ENCODE measurements at regions not wholly inside any gene's neighbourhood (a gene's known extent, or its start where the extent isn't known, plus 50 kb on each side); places are given as distances from the start of the nearest gene placed in this dataset.

- Histone ChIP-seq H3K4me3 (ENCODE audit: low read depth in 1 of 3, low read length in 3 of 3) (no peak overlapping the region), H3K27ac (ENCODE audit: low read depth in 1 of 3, low read length in 2 of 3) (no peak overlapping the region), H3K9me3 (ENCODE audit: control insufficient read depth in 2 of 2, insufficient read depth in 1 of 2, low read depth in 1 of 2, low read length in 1 of 2) (no peaks in the 10 kb centered on the region), H3K36me3 (ENCODE audit: control insufficient read depth in 3 of 3, insufficient read depth in 2 of 3, low read depth in 1 of 3, low read length in 3 of 3) (no peaks in the 10 kb centered on the region), H3K27me3 (ENCODE audit: control insufficient read depth in 3 of 3, insufficient read depth in 3 of 3, low read length in 3 of 3) (peaks cover 0 to 21% (median 0%) of the 10 kb centered on the region in 3 donors), H3K4me1 (ENCODE audit: control insufficient read depth in 3 of 3, insufficient read depth in 2 of 3, low read depth in 1 of 3, low read length in 2 of 3) (no peaks in the 10 kb centered on the region)
- WGBS, 3 donors = 79 to 89% (median 85%) methylated on average over 16 of the region's 16 CpGs
- FAIRE-seq (no peak), DNase-seq (no peak)
Observed at GRCh38 chr22:27380855-27381254, 420.7 kb downstream of the MN1 start.

- 45 to 60% (median 48%) methylated on average over 4 of the region's 4 CpGs for WGBS, 3 donors
- FAIRE-seq (no peak), DNase-seq (no peak)
- no peaks in the 10 kb centered on the region for H3K9me3 ChIP-seq (ENCODE audit: control insufficient read depth in 2 of 2, insufficient read depth in 1 of 2, low read depth in 1 of 2, low read length in 1 of 2)
- no peak overlapping the region for H3K27ac ChIP-seq (ENCODE audit: low read depth in 1 of 3, low read length in 2 of 3)
- peaks cover 0 to 21% (median 0%) of the 10 kb centered on the region in 3 donors for H3K27me3 ChIP-seq (ENCODE audit: control insufficient read depth in 3 of 3, insufficient read depth in 3 of 3, low read length in 3 of 3)
- H3K36me3 ChIP-seq (ENCODE audit: control insufficient read depth in 3 of 3, insufficient read depth in 2 of 3, low read depth in 1 of 3, low read length in 3 of 3) = no peaks in the 10 kb centered on the region
- no peak overlapping the region for H3K4me3 ChIP-seq (ENCODE audit: low read depth in 1 of 3, low read length in 3 of 3)
- no peaks in the 10 kb centered on the region for H3K4me1 ChIP-seq (ENCODE audit: control insufficient read depth in 3 of 3, insufficient read depth in 2 of 3, low read depth in 1 of 3, low read length in 2 of 3)
Observed at GRCh38 chr22:27381552-27381951, 420.0 kb downstream of the MN1 start.

- no peak for FAIRE-seq
- no peak for DNase-seq
- 64 to 81% (median 75%) methylated on average over 5 to 6 of the region's 6 CpGs for WGBS, 3 donors
Observed at GRCh38 chr22:27381960-27382742, 419.4 kb downstream of the MN1 start.

DNA sequence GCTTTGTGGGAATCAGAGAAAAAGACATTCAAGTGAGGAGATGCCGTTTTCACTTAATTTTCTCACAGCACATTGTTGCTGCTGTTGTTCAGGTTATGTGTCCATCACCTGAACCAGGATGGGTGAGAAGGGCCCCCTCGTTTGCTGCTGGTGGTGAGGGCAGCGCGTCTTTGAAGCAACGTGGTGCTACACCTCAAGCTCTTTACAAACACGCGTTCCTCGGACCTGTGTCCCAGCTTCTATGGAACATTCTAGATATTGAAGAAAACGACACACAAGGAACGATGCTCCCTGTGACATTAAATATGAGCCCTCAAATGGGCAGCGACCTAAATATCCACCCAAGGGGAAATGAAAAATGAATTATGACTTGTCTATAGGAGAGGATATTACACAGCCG, 418.6 kb downstream of the MN1 start:
- Histone ChIP-seq H3K4me3 (ENCODE audit: low read depth in 1 of 3, low read length in 3 of 3) (no peak overlapping the region), H3K27ac (ENCODE audit: low read depth in 1 of 3, low read length in 2 of 3) (no peak overlapping the region), H3K27me3 (ENCODE audit: control insufficient read depth in 3 of 3, insufficient read depth in 3 of 3, low read length in 3 of 3) (peaks cover 0 to 21% (median 0%) of the 10 kb centered on the region in 3 donors), H3K4me1 (ENCODE audit: control insufficient read depth in 3 of 3, insufficient read depth in 2 of 3, low read depth in 1 of 3, low read length in 2 of 3) (no peaks in the 10 kb centered on the region), H3K9me3 (ENCODE audit: control insufficient read depth in 2 of 2, insufficient read depth in 1 of 2, low read depth in 1 of 2, low read length in 1 of 2) (no peaks in the 10 kb centered on the region), H3K36me3 (ENCODE audit: control insufficient read depth in 3 of 3, insufficient read depth in 2 of 3, low read depth in 1 of 3, low read length in 3 of 3) (no peaks in the 10 kb centered on the region)
- no peak for DNase-seq
- no peak for FAIRE-seq
- 65 to 73% (median 66%) methylated on average over 12 of the region's 12 CpGs for WGBS, 3 donors

More at GRCh38 chr22:27381960-27382742, 419.4 kb downstream of the MN1 start:
- H3K27me3 ChIP-seq (ENCODE audit: control insufficient read depth in 3 of 3, insufficient read depth in 3 of 3, low read length in 3 of 3) = peaks cover 0 to 21% (median 0%) of the 10 kb centered on the region in 3 donors
- H3K36me3 ChIP-seq (ENCODE audit: control insufficient read depth in 3 of 3, insufficient read depth in 2 of 3, low read depth in 1 of 3, low read length in 3 of 3) = no peaks in the 10 kb centered on the region
- H3K4me3 ChIP-seq (ENCODE audit: low read depth in 1 of 3, low read length in 3 of 3) = no peak overlapping the region
- no peaks in the 10 kb centered on the region for H3K9me3 ChIP-seq (ENCODE audit: control insufficient read depth in 2 of 2, insufficient read depth in 1 of 2, low read depth in 1 of 2, low read length in 1 of 2)
- no peak overlapping the region for H3K27ac ChIP-seq (ENCODE audit: low read depth in 1 of 3, low read length in 2 of 3)
- no peaks in the 10 kb centered on the region for H3K4me1 ChIP-seq (ENCODE audit: control insufficient read depth in 3 of 3, insufficient read depth in 2 of 3, low read depth in 1 of 3, low read length in 2 of 3)

- no peaks in the 10 kb centered on the region for H3K9me3 ChIP-seq (ENCODE audit: control insufficient read depth in 2 of 2, insufficient read depth in 1 of 2, low read depth in 1 of 2, low read length in 1 of 2)
- 63 to 74% (median 66%) methylated on average over 3 of the region's 3 CpGs for WGBS, 3 donors
- H3K36me3 ChIP-seq (ENCODE audit: control insufficient read depth in 3 of 3, insufficient read depth in 2 of 3, low read depth in 1 of 3, low read length in 3 of 3) = no peaks in the 10 kb centered on the region
- H3K4me1 ChIP-seq (ENCODE audit: control insufficient read depth in 3 of 3, insufficient read depth in 2 of 3, low read depth in 1 of 3, low read length in 2 of 3) = no peaks in the 10 kb centered on the region
- H3K27ac ChIP-seq (ENCODE audit: low read depth in 1 of 3, low read length in 2 of 3) = no peak overlapping the region
- DNase-seq (no peak), FAIRE-seq (no peak)
- no peak overlapping the region for H3K4me3 ChIP-seq (ENCODE audit: low read depth in 1 of 3, low read length in 3 of 3)
- peaks cover 0 to 16% (median 0%) of the 10 kb centered on the region in 3 donors for H3K27me3 ChIP-seq (ENCODE audit: control insufficient read depth in 3 of 3, insufficient read depth in 3 of 3, low read length in 3 of 3)
Observed at GRCh38 chr22:27383896-27384295, 417.7 kb downstream of the MN1 start.

GRCh38 chr22:27385261-27385998, 416.1 kb downstream of the MN1 start:
- DNase-seq = no peak
- no peak overlapping the region for H3K27ac ChIP-seq (ENCODE audit: low read depth in 1 of 3, low read length in 2 of 3)
- no peak for FAIRE-seq
- no peaks in the 10 kb centered on the region for H3K9me3 ChIP-seq (ENCODE audit: control insufficient read depth in 2 of 2, insufficient read depth in 1 of 2, low read depth in 1 of 2, low read length in 1 of 2)
- H3K4me1 ChIP-seq (ENCODE audit: control insufficient read depth in 3 of 3, insufficient read depth in 2 of 3, low read depth in 1 of 3, low read length in 2 of 3) = no peaks in the 10 kb centered on the region
- H3K36me3 ChIP-seq (ENCODE audit: control insufficient read depth in 3 of 3, insufficient read depth in 2 of 3, low read depth in 1 of 3, low read length in 3 of 3) = no peaks in the 10 kb centered on the region
- no peak overlapping the region for H3K4me3 ChIP-seq (ENCODE audit: low read depth in 1 of 3, low read length in 3 of 3)
- peaks cover 0 to 16% (median 0%) of the 10 kb centered on the region in 3 donors for H3K27me3 ChIP-seq (ENCODE audit: control insufficient read depth in 3 of 3, insufficient read depth in 3 of 3, low read length in 3 of 3)
- 86 to 88% (median 87%) methylated on average over 16 of the region's 16 CpGs for WGBS, 3 donors

DNA sequence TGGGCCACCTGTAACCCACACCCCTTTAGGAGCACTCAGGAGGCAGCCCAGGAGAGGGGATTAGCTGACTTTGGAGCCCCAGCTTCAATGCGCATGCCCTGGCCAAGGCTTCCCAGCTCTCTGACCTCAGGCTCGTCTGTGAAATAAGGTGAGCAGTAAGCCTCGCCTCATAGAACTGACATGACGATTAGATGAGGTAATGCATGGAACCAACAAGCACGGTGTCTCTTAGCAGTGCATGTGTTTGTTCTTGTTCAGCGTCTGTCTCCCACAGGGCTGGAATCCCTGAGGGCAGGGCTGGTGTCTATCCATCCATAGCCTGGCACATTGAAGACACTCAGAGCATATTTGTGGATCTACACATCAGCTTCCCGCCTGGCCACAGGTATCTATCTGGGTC, 415.4 kb downstream of the MN1 start:
- no peak for FAIRE-seq
- WGBS, 3 donors = 50 to 82% (median 64%) methylated on average over 7 of the region's 7 CpGs
- no peaks in the 10 kb centered on the region for H3K36me3 ChIP-seq (ENCODE audit: control insufficient read depth in 3 of 3, insufficient read depth in 2 of 3, low read depth in 1 of 3, low read length in 3 of 3)

DNA sequence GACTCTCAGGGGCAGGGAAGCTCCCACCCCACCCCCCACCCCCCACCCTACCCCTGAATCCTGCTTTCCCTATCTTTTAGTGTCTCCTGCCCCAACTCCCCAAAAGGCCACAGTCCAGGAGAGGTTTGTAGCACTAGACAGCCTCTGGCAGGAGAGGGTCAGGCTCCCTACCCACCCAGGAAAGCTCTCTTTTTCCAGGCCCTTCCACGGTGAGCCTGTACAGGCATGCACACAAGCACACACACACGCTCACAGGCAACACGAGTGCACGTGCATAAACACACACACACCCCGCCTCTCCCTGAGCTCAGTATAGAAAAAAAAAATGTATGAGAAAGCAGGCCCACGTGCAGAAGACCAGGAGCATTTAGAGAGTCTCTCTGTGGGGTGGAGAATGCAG, 414.0 kb downstream of the MN1 start:
- Histone ChIP-seq H3K27me3 (ENCODE audit: control insufficient read depth in 3 of 3, insufficient read depth in 3 of 3, low read length in 3 of 3) (peaks cover 0 to 6% (median 0%) of the 10 kb centered on the region in 3 donors), H3K4me1 (ENCODE audit: control insufficient read depth in 3 of 3, insufficient read depth in 2 of 3, low read depth in 1 of 3, low read length in 2 of 3) (no peaks in the 10 kb centered on the region), H3K27ac (ENCODE audit: low read depth in 1 of 3, low read length in 2 of 3) (no peak overlapping the region), H3K4me3 (ENCODE audit: low read depth in 1 of 3, low read length in 3 of 3) (no peak overlapping the region), H3K9me3 (ENCODE audit: control insufficient read depth in 2 of 2, insufficient read depth in 1 of 2, low read depth in 1 of 2, low read length in 1 of 2) (no peaks in the 10 kb centered on the region), H3K36me3 (ENCODE audit: control insufficient read depth in 3 of 3, insufficient read depth in 2 of 3, low read depth in 1 of 3, low read length in 3 of 3) (no peaks in the 10 kb centered on the region)
- 48 to 64% (median 55%) methylated on average over 6 of the region's 6 CpGs for WGBS, 3 donors
- no peak for DNase-seq
- FAIRE-seq = no peak

More for the DNA sequence above, 415.4 kb downstream of the MN1 start:
- Histone ChIP-seq H3K27me3 (ENCODE audit: control insufficient read depth in 3 of 3, insufficient read depth in 3 of 3, low read length in 3 of 3) (peaks cover 0 to 16% (median 0%) of the 10 kb centered on the region in 3 donors), H3K27ac (ENCODE audit: low read depth in 1 of 3, low read length in 2 of 3) (no peak overlapping the region), H3K9me3 (ENCODE audit: control insufficient read depth in 2 of 2, insufficient read depth in 1 of 2, low read depth in 1 of 2, low read length in 1 of 2) (no peaks in the 10 kb centered on the region), H3K4me1 (ENCODE audit: control insufficient read depth in 3 of 3, insufficient read depth in 2 of 3, low read depth in 1 of 3, low read length in 2 of 3) (no peaks in the 10 kb centered on the region), H3K4me3 (ENCODE audit: low read depth in 1 of 3, low read length in 3 of 3) (no peak overlapping the region)
- no peak for DNase-seq
